ENCODE measurements at regions not wholly inside any gene's neighbourhood (a gene's known extent, or its start where the extent isn't known, plus 50 kb on each side); places are given as distances from the start of the nearest gene placed in this dataset.

DNA sequence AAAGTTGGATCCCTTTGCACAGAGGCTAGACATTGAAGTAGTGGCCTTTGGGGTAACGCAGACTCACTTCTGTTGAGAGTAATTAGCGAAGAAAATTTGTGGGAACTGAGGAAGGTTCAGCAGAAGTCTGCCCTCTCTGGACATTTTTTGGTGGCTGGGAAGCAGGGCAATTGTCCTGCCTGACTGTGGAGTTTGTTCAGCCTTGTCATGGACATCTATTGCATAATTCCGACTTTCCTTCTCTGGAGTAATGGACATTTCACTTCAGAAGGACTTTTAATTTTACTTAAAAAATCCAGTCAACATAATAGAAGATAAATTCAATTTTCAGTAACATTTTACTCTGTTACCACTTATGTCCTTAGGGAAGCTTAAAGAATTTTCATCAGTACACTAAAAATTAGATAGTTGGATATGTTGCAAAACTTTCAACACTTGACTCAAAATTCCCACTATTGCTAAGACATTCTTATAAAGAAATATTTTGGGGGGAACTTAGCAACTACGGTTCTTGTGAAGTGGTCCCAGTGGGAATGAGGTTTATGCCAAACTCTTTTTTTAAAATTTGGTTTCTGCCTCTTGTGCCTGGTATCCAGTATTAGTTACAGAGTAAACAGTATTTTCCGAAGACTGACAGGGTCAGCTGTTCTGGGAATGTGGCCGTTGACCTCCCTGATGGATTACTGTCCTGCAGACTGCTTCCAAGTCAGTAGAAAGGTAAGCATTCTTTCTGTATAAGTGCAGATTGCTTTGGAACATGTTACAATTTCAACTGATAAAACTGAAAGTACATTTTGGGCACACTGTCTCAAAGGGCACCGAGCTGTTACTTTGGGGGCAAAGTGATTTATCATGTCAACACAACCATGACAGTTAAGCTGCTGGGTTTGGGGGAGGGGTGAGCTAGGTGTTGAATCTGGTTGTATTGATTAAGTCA is 100.6 kb upstream of the MLIP start:
- DNase-seq: no peak

DNA sequence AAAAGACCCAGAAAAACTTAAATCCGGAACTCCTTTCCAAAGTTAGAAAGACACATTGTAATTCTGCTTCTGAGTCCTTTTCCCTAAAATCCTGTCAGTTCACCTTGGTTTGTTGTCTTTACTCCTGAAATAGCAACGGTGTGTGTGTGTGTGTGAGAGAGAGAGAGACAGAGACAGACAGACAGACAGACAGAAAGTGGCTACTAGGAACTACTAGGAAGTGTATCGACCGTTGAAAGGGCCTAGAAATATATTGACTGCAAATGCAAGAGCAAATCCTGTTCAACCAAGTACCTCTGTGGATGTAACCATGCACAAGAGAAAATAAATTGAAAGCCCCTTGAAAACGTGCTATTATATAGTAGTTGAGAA is 100.0 kb upstream of the MLIP start:
- no peak for DNase-seq

DNA sequence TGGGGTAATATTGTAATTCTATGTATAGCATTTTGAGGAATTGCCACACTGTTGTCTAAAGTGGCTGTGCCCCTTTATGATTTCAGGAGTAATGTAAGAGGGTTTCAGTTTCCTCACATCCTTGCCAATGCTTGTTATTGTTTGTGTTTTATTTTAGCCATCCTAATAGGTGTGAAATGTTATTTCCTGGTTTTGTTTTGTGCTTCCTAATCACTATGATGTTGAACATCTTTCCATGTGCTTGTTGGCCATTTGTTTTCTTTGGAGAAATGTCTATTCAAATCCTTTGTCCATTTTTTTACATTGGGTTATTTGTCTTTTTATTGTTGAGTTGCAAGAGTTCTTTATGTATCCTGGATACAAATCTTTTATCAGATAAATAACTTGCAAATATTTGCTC is 97.3 kb upstream of the MLIP start:
- DNase-seq: no peak

DNA sequence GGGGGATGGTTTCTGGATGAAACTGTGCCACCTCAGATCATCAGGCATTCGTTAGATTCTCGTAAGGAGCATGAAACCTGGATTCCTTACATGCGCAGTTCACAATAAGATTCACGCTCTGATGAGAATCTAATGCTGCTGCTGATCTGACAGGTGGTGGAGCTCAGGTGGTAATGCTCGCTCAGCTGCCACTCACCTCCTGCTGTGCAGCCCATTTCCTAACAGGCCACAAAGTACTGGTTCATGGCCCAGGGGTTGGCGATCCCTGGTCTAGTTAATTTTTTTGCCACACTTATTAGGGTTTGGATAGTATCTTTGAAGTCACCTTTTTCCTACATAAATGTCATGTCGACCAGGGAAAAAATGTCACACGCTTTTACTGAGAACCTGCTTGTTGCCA is 96.8 kb upstream of the MLIP start:
- DNase-seq: no peak

DNA sequence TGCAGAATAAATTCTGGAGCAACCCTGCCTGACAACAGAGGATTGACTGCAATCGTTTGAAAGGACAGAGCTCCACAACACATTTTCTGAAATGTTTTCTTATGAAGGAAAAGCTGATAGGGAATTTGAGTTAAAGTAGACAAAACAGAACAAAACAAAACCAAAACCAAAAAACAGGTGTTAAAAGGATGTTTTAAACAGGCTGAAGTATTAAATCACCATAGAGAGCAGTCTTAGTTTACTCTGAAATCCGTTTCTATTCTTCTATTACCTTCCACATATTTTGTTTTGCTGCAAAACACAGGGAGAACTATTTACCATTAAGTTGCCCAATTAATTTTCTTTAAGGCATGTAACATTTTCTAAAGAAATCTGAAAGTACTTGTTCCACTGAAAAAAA is 93.4 kb upstream of the MLIP start:
- no peak for DNase-seq

DNA sequence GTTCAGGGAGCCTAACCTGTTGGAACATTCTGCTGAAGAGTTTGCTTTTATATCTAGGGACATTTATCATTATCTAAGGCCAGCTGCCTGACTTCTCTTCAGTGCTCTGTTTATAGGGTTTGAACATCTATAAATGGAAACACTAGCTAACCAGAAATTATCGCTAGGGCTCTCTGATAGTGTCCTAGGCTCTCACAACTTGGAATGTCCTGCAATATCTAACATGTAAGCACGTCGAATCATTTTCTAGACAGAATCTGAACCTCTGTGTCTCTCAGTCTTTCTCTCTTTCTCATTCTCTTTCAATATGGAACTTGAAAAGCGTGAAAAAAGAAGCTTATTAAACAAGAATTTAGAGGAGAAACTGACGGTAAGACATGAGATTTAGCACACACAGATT is 92.5 kb upstream of the MLIP start:
- DNase-seq: no peak

DNA sequence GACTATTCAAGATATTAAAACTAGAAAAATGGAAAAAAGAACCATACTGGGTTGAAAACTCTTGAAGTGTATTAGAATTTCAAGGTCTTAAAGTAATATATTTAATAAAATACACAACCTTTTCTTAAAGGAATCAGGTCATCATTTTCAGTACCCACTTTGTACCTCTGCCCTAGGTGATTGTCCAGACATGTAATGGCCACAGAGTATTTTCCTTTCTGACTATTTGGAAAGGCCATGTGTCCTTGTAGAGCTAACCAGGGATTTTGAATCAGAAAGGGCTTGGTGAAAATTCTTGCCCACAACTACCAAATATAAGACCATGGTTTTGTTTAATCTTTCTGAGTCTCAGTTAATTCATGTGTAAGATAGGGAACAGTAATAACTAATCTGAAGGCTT is 91.4 kb upstream of the MLIP start:
- no peak for DNase-seq

DNA sequence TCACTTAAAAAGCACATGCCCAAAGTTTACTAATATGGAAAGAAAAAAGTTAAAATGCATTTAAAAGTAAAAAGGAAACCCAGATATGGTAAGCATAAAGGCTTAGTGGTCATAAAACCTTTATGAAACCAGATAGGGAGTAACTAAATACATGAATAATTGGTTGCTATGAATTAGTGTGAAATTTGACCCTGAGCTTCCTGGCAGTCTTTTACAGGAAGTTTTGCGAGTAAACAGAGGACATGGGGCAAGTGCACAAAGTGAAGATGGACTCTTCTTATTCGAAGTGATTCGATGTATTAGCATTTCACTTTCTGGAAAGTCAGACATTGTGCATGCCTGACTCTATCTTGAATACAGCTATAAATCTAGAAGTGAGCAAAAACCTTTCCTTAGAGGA is 90.9 kb upstream of the MLIP start:
- DNase-seq: no peak

DNA sequence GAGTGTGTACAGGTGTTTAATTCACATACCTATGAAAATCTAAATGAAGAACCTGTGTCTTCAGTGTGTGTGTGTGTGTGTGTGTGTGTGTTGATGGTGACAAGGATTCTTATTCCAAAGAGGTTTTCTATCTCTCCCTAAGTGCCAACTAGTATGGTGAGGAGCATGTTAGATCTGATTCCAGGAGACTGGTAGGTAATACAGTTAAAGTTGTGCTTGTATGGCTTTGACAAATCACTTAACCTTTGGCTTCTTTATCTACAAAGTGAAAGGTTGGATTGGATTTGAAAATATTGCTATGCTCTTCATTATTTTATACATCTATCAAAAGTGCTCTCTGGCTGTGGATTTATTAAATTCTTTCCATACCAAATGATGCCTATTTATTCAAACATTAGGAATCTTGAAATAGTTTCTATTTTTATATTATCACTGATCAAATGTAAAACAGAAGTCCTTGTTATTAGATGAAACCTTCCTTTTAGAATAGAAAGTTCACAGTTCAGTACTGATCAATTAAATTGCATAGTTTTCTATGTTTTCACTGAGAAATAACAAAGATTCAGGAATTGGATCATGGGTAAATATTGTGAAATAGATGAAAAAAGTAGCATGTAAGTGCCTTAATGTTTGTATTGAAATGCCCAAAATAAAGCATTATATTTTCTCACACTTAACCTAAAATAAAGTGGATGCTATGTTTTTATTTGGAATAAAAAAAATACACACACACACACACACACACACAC is 84.4 kb upstream of the MLIP start:
- no peak for DNase-seq

DNA sequence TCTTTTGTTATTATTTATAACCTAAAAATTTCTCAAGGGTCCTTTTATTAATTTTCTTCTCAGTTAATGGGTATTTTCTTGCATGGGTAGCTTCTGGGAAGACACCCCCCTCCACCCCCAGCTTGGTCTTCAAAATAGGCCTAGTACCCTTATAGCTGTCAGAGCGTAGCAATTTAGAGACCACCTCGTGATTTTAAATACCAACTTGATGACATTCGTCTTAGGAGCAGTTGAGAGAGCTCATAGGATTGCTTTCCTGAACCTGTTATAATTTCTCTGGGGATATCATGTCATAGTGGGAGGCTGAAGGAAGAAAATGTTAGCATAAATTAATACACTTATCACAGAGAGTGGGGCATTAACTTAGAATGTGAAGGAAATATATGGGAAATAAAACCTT is 83.1 kb upstream of the MLIP start:
- DNase-seq: no peak

DNA sequence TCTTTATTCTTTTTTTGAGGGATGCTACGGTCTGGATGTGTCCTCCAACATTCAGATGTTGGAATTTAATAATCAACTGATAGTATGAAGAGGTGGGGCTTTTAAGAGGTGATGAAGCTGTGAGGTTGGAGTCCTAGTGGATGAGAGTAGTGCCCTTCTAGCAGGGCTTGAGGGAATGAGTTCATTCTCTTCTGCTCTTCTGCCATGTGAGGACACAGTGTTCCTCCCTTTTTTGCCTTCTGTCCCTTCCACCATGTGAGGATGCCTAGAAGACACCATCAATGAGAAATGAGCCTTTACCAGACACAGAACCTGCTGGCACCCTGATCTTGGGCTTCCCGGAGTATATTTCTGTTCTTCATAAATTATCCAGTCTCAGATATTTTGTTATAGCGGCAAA is 82.1 kb upstream of the MLIP start:
- no peak for DNase-seq

DNA sequence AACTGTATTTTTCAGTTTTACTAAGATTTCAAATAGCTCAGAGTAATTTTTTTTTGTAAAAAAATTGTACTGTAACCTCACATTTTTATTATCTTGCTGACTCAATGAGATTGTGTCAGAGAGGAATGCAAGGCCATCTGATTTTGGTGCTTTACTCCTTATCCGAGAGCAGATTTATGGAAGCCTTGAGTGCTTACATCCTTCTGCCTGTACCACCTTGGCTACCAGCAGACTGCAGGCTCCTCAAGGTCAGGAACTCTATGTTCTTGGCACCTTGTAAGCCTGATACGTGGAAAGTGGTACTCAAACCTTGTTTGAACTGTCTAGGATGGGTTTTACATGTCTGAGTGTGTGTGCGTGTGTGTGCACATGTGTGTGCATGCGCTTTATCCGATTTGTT is 80.1 kb upstream of the MLIP start:
- DNase-seq: no peak

DNA sequence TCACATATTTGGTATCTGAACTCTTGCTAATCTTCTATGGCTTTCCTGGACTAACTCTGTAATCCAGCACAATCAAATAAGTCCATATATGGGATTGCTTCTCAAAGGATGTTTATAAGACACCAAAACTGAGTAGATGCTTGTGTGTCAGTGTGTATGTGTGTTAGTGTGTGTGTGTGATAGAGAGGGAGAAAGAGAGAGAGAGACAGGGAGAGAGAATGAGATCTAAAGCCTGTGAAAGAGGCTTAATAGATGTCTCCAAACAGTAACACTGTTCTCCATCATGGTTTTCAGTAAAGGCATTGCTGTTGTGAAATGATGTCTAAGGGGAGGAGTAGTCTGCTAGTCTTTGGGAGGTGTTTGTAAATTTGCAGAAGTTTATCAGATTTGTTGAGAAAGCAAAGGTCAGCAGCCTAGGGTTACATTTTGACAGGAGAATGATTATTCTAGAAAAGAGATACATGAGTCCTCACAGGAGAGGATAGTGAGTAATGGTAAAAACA is 73.9 kb upstream of the MLIP start:
- DNase-seq: no peak

DNA sequence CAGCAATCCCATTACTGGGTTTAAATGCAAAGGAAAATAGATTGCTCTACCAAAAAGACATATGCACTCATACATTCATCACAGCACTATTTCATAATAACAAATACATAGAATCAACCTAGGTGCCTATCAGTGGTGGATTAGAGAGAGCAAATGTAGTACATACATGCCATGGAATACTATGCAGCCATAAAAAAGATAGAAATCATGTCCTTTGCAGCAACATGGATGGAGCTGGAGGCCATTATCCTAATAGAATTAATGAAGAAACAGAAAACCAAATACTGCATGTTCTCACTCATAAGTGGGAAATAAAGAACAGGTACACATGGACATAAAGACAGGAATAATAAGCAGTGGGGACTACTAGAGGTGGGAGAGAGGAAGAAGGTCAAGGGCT is 70.7 kb upstream of the MLIP start:
- no peak for DNase-seq

DNA sequence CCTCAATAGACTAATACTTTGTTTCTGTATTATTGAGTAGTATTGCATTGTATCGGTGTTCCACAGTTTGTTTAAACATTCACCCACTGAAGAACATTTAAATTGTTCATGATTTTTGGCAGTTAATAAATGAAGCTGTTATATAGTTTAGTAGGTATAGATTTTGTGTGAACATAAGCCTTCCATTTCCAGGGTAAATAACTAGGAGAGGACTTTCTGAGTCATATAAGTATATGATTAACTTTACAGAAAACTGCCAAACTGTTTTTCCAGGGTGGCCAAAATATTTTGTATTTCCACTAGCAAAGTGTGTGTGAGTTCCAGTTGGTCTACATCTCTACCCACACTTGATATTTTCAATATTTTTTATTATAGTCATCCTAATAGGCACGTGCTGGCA is 70.0 kb upstream of the MLIP start:
- DNase-seq: no peak

DNA sequence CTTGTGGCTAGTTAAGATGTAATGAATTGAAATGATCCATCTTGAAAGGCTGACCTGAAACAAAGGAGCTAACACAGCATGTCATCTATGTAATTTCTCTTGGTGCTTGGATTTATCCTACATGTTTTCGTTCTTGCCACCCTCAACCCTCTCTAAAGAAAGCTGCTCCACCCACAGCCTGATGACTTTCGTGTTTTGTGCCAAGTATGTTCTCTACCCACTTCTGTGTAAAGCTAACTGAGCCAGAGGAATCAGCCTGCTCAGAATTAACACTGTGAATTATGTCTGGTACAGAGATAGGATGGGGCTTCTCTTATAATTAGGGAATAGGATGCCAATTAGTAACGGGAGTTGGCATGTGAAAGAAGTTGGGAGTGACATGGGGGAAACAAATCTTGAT is 67.9 kb upstream of the MLIP start:
- DNase-seq: no peak

DNA sequence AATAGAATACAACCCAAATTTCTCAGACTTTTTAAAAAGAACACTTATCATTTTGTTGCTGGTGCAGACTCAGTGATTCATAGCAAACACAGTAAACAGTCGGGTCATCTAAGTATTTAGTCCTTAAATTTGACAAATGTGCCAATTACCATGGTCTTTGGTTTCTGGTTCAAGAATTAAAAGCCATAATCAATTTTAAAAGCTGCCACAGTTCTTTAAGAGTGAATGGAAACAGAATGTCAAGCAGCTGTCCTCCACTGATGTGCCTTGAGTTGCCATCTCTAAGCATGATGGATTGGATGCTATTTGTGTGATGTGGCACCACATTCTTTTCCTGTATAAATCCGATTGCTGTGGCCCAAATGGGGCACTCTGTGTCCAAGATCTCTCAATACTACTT is 67.2 kb upstream of the MLIP start:
- DNase-seq: no peak

DNA sequence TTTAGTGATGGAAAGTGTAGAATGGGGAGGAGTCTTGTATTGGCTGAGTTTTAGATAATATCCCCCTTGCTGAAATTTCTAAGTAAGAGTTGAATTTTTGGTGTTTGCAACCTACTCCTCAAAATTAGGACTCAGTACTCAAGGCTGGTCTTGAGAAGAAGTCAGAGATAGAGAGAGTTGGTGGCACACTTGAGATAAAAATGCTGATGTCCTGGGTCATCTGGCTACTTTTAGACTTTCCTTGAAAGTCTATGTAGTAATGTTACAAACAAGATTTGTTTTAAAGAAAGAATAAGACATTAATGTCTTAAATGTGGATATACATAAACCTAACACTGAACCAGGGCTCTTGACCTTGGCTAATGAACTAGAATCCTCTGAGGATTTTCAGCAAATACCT is 62.5 kb upstream of the MLIP start:
- DNase-seq: no peak

DNA sequence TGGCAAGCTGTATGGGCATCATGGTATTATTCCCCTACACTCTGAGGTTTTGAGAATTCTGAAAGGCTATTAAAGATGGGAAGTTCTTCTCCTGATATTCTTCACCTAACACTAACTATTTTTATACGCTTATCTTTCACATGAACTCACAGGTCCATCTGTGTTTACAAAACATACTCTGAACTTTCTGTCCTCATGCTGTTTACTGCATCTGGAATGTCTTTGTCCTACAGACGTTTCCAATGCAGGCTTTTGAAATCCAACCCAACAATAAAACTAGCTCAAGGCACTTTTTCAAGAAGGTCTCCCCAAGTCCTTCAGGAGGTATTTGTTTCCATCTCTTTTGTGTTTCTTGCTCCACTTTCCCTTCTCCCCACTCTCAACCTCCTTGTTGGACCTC is 60.5 kb upstream of the MLIP start:
- DNase-seq: no peak

DNA sequence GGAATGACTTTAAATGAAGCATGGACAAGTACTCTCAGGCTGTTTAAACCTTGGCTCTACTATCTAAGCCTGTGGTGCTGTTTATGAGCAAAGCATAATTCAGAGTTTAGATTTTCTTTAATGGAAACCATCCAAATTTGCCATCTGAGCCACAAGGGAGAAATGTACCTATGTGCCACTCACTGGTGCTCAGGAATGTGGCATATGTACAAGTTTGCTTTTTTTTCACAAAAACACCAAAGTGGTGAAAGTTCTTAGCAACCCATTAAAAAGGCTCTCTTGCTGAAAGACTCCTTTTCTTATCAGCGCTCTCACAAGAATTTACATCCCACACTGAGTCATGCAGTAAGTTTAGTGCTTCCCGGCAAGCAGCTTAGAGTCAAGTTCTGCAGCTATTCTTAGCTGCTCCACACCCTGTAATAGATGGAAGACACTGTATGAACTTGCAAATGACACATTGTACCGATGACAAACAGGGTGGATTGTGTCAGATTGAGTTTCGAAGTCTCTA is 57.3 kb upstream of the MLIP start:
- no peak for DNase-seq

DNA sequence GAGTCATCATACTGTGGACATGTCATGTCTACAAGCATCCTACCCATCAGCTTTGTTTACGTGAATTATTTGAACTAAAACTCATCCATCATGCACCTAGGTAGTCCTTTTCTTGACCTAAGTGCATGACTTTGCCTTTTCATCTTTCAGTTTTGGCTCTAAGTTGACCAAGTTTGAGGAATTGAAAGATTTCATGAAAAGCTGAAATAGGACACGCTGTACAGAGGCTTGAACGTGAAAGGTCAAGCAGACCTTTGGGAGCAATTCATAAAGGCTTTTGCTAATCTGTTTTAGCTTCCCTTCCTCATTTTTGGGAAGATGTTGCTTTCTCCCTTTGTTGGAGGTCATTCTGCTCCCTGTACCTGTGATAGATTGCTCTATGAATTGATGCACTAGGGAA is 55.1 kb upstream of the MLIP start:
- no peak for DNase-seq

DNA sequence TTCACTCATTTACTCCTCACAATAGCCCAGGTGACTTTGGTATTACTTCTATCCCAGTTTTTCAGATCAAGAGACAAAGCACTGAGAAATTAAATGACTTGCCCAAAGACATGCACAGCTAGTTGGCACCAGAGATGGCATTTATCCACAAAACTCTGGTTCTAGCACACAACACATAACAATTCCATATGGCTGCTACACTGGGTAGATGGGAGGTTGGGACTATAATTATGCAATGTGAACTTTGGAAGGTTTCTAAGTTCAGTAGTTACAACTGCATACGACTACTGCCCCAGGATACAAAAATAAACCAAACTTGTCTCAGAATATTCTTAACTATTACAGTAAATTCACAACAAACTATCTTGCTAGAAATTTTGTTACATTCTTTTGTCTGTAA is 54.2 kb upstream of the MLIP start:
- DNase-seq: no peak

DNA sequence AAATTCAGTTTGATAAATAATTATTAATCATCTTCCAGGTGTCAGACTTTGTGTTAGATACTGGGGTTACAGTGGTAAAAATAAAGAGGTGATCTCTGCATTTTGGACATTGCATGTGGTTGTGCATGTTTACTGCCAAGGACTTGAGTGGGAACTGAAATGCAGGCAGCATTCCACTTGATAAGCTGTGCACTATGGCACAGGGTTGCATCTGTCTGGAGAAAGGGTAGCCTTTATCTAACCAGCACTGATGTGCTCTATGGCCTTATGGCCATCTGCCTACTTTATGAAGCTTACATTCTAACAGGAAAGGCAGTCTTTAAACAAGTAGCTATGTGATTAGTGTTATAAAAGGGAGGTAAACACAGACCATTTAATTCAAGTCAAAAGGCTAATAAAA is 53.0 kb upstream of the MLIP start:
- DNase-seq: no peak

DNA sequence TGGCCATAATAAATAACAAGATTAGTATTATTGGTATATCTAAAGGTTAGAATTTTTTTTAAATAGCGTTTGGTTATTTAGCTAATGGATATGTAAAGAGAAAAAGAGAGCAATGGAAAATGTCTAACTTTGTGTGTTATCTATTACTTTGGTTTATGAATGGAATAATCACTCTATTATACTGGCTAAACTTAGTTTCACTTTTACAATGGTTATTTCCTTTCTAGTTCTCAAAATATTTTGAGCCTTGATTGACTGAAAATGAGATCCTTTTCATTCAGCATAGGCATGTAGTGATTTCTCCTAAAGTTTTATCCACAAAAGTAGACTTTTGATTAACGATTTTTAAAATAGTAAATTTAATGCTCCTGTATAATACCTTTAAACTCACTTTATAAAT is 51.6 kb upstream of the MLIP start:
- no peak for DNase-seq

Data from stimulated activated CD4-positive, alpha-beta T cell treated with anti-CD3 and anti-CD28 coated beads, Interleukin-4, amount 100 ng/mL, for 24 hours (primary cell).